Adrenal gland (tissue), 9 donors: ENCODE measurements at regions not wholly inside any gene's neighbourhood (a gene's known extent, or its start where the extent isn't known, plus 50 kb on each side); places are given as distances from the start of the nearest gene placed in this dataset.

Source experiments
- DNase-seq, 7 donors: peaks; one replicate each; pipeline ENCODE4 v3.0.0-alpha.2; 2019 to 2020
- H3K27ac ChIP-seq, 5 donors: fragments of 200-600 bp; sonication (generic) in 4 of 5; 1 replicate in 3 of 5; 2 replicates in 2 of 5; pipeline versions ENCODE4 v1.5.1 to v1.8.0; 2016 to 2020; ENCODE audit warnings: mild to moderate bottlenecking in 1 of 5
- H3K27me3 ChIP-seq: fragments of 200-600 bp; 2 replicates; pipeline ENCODE4 v1.8.0; 2021
- H3K36me3 ChIP-seq, 2 donors: fragments of 200-600 bp; replicated peaks in 1 of 2; 1 replicate in 1 of 2; 2 replicates in 1 of 2; pipeline versions ENCODE4 v1.5.1 to v1.8.0; 2018 to 2022
- H3K4me1 ChIP-seq, 2 donors: fragments of 200-600 bp; replicated peaks in 1 of 2; 1 replicate in 1 of 2; 2 replicates in 1 of 2; pipeline versions ENCODE4 v1.5.1 to v1.8.0; 2018 to 2021
- H3K4me3 ChIP-seq, 4 donors: fragments of 200-600 bp; sonication (generic) in 3 of 4; one replicate each; pipeline ENCODE4 v1.5.1; 2016 to 2018
- H3K9me3 ChIP-seq, 3 donors: fragments of 200-600 bp; sonication (generic) in 1 of 3; replicated peaks in 1 of 3; 1 replicate in 2 of 3; 2 replicates in 1 of 3; pipeline versions ENCODE4 v1.5.1 to v1.8.0; 2016 to 2021
- POLR2A ChIP-seq, 2 donors: fragments of 450-650 bp; IDR thresholded peaks; one replicate each; pipeline ENCODE4 v1.6.1; 2017; ENCODE audit warnings: antibody characterized with exemption in 2 of 2, mild to moderate bottlenecking in 2 of 2, moderate library complexity in 1 of 2
- WGBS, 4 donors: extraction: QIAGEN DNeasy Blood & Tissue Kit in 2 of 4; methylation state at CpG; one replicate each; pipeline versions ENCODE4 v1.1.5 to v1.1.7; 2013 to 2017; 5-methylcytosine and 5-hydroxymethylcytosine counted together
- intact Hi-C, 2 donors: fragments of 100-400 bp; cut with DNase I; formaldehyde crosslinking; loops; one replicate each; pipeline versions ENCODE4 v1.14.1 to v1.15.0; 2022 to 2023
- TF ChIP-seq, protein P1 (sequence below), 6 experiments: fragments of 450-650 bp in 4 of 6; fragments of 200-600 bp in 2 of 6; sonication (generic) in 1 of 6; IDR thresholded peaks; 1 replicate in 5 of 6; 2 replicates in 1 of 6; pipeline versions ENCODE4 v1.5.1 to v1.8.0; 2016 to 2021; ENCODE audit warnings: antibody characterized with exemption in 6 of 6, mild to moderate bottlenecking in 2 of 6, moderate library complexity in 1 of 6
- donor health status: healthy with polysubstance abuse.
- donor health status: Bipolar disorder and iron deficiency.
- donor health status: DM: yes; HTN: yes; CAD: no.
- donor health status: DM: no; HTN: no; CAD: no.
- donor health status: DM: no; HTN: no; CAD: no.

DNA sequence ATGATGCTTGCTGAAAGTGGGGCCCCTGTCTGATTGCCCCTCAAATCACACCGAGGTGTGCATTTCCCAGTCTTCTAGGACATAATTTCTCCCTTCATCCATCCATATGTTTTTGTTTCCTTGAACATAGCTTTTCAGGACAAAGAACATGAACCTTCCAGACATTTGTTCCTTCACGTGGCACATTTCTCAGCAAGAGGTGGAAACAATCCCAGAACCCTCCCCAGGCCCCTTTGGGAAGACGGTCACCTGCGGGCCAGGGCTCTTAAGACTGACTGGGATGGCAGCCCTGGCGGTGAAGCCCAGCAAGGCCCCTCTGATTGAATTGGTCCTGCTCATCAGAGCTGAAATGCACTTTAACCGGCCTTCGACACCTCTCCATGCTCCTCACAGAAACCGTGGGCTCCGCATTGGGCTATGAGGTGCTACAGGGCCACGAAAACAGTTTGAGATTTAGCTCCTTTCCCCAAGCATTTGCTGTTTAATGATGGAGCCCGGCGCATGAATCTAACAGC lies 522.5 kb upstream of the DPP6 start:
- no peak for DNase-seq
- intact Hi-C loops = no loop called here
- Histone ChIP-seq H3K36me3 (no peaks in the 10 kb centered on the region), H3K27me3 (no peaks in the 10 kb centered on the region), H3K27ac (no peak overlapping the region), H3K9me3 (no peaks in the 10 kb centered on the region), H3K4me3 (no peak overlapping the region), H3K4me1 (no peaks in the 10 kb centered on the region)
- WGBS, 4 donors = 77 to 88% (median 84%) methylated on average over 10 to 12 of the region's 12 CpGs
- TF ChIP-seq, protein P1, sequence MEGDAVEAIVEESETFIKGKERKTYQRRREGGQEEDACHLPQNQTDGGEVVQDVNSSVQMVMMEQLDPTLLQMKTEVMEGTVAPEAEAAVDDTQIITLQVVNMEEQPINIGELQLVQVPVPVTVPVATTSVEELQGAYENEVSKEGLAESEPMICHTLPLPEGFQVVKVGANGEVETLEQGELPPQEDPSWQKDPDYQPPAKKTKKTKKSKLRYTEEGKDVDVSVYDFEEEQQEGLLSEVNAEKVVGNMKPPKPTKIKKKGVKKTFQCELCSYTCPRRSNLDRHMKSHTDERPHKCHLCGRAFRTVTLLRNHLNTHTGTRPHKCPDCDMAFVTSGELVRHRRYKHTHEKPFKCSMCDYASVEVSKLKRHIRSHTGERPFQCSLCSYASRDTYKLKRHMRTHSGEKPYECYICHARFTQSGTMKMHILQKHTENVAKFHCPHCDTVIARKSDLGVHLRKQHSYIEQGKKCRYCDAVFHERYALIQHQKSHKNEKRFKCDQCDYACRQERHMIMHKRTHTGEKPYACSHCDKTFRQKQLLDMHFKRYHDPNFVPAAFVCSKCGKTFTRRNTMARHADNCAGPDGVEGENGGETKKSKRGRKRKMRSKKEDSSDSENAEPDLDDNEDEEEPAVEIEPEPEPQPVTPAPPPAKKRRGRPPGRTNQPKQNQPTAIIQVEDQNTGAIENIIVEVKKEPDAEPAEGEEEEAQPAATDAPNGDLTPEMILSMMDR (IDR thresholded peaks at IDR 0.05) = no peak
- TF ChIP-seq POLR2A (IDR thresholded peaks at IDR 0.05) = no peak

DNA sequence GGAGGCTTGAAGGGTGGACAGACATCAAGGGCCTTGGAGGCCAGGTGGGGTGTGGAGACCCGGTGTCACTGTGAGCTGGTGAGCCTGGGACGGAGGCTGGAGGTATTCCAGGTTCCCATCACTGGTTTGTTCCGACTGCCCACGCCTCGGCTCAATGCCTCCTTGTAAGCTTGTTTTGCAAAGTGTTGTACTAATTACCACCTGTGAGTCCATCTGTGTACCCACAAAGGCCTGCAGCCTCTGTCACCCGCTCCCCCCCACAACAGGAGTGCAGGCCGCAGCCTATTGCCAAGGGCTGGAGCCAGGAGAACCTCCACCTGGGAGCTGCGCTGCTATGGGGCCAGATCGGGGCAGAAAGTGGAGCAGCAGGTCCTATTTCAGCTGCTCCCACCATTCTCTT lies 521.8 kb upstream of the DPP6 start:
- H3K4me1 ChIP-seq = no peaks in the 10 kb centered on the region
- H3K4me3 ChIP-seq = no peak overlapping the region
- no peaks in the 10 kb centered on the region for H3K9me3 ChIP-seq
- WGBS, 4 donors = 86 to 94% (median 90%) methylated on average over 6 to 9 of the region's 9 CpGs
- intact Hi-C loops = no loop called here
- H3K27me3 ChIP-seq = no peaks in the 10 kb centered on the region
- H3K36me3 ChIP-seq = no peaks in the 10 kb centered on the region
- TF ChIP-seq, protein P1 (IDR thresholded peaks at IDR 0.05) = no peak
- TF ChIP-seq POLR2A (IDR thresholded peaks at IDR 0.05) = no peak
- no peak for DNase-seq
- no peak overlapping the region for H3K27ac ChIP-seq

DNA sequence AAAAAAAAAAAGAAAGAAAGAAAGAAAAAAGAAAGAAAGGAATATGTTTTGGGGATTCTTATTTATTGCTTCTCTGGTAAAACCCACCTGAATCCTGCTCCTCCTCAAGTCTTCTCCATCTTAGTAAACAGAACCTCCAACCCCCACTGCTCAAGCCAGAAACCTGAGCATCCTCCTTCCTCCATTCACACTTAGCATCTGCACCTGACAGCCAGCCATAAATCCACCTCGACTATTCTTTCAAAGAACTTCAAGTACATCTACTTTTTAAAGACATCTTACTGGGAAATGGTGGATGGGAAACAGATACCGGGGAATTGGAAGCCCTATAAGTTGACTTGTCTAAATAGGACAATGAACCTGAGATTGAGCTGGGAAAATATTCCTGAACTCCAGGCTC lies 519.9 kb upstream of the DPP6 start:
- H3K36me3 ChIP-seq = no peaks in the 10 kb centered on the region
- no peak for DNase-seq
- no peak overlapping the region for H3K27ac ChIP-seq
- no peaks in the 10 kb centered on the region for H3K9me3 ChIP-seq
- 62 to 77% (median 71%) methylated on average over 2 of the region's 2 CpGs for WGBS, 4 donors
- no peaks in the 10 kb centered on the region for H3K27me3 ChIP-seq
- TF ChIP-seq, protein P1 (IDR thresholded peaks at IDR 0.05) = no peak
- no peak for TF ChIP-seq POLR2A (IDR thresholded peaks at IDR 0.05)
- no peaks in the 10 kb centered on the region for H3K4me1 ChIP-seq
- intact Hi-C loops = no loop called here
- H3K4me3 ChIP-seq = no peak overlapping the region

DNA sequence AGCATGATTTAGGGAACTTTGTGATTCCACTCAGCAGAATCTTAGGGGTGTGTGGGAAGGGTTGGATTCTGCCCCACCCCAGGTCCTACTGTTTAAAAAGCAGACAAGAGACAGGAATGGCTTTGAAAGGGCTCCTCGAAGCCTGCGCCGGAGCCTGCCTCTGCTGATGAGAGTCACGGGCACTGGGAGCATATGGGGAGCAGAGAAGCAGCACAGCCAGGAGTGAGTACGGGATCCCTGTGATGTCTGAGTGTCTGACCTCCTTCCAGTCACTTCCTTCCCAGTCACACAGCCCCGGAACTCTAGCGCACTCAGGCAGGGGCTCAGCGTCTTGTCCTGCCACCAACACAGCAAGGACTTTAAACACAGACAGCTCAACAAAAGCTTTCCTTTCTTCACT lies 514.9 kb upstream of the DPP6 start:
- 52 to 68% (median 64%) methylated on average over 5 to 8 of the region's 8 CpGs for WGBS, 4 donors
- TF ChIP-seq POLR2A (IDR thresholded peaks at IDR 0.05) = no peak
- TF ChIP-seq, protein P1 (IDR thresholded peaks at IDR 0.05) = no peak
- no peak overlapping the region for H3K27ac ChIP-seq
- no peaks in the 10 kb centered on the region for H3K27me3 ChIP-seq
- no peak for DNase-seq
- H3K4me3 ChIP-seq = no peak overlapping the region
- no peaks in the 10 kb centered on the region for H3K36me3 ChIP-seq
- no peaks in the 10 kb centered on the region for H3K4me1 ChIP-seq
- no peaks in the 10 kb centered on the region for H3K9me3 ChIP-seq
- intact Hi-C loops = no loop called here
